ENCODE measurements at regions not wholly inside any gene's neighbourhood (a gene's known extent, or its start where the extent isn't known, plus 50 kb on each side); places are given as distances from the start of the nearest gene placed in this dataset.

DNA sequence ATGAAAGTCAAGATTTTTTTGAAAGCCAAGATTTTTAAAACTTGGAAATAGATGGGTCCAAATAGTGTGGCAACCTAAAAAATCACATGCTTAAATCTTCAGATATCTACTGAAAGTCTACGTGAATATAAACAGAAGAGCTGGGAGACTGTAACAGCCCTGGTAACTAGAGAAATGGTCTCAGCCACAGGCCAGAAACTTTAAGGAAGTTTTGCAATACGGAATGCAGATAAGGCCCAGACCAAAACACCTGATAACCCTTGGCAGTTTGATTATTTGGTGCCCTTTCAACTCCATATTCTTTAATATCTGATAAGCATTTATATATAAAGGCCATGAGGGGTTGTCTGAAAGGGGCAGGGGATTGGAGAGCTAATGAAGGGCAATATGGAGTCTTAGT, 537.3 kb upstream of the TGFBR2 start:
- no peak for DNase-seq

GRCh38 chr3:30073040-30073439, 533.4 kb upstream of the TGFBR2 start:
- no peak for DNase-seq

GRCh38 chr3:30073622-30074021, 532.8 kb upstream of the TGFBR2 start:
- DNase-seq: no peak

DNA sequence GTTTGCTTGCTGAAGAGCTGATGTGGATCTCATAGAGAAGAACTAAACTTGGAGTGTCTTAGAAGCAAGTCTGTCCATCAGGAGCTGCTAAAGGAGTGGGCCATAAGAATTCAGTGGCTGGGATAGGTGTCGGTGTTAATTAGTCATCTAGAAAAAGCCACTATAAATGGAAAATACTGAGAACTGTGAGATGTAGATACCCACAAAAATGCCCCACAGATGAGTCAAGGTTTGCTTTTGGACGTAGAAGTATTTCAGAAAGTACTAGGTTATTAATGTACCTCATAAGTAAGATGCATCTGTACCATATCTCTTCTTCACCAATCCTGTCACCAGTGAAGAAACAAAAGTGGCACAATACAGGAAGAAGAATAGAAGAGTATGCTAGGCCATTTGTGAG, 530.9 kb upstream of the TGFBR2 start:
- no peak for DNase-seq

DNA sequence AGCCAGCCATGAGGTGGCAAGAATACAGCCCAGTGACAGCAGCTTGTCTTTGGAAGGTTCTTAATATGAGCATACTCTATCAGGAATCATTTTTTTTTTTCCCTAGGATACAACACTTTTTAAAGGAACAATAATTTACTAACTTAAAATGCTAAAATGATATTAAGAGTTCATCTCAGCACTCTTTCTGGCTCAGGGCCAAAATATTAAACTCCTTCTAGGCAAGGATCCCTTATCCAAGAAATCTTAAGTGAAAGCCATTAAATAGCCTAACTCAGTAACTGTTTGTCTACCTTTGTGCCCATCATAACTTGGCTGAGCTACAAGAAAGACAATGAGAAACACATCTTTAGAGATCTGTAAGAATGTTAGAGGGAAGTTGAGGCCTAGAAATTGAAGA, 529.5 kb upstream of the TGFBR2 start:
- no peak for DNase-seq

- no peak for DNase-seq
Observed at GRCh38 chr3:30077746-30078145, 528.7 kb upstream of the TGFBR2 start.

DNA sequence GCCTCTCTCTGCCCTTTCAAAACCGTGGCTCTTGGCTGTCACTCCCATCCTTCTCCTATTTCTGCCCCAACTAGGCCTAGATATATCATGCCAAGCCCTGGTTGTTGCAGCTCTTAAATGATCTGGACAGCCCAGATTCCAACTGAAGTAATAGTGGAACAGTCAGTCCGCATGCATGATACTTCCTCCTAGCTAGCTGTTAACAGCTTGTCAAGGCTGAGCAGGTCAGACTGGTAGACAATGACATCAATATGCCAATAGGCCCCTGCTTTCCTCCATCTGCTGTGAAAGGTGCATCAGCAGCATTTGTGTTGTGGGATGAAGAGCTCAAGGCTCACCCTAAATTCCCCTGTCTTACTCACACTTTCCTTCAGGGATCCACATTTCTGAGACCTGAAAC, 527.7 kb upstream of the TGFBR2 start:
- DNase-seq: no peak

DNA sequence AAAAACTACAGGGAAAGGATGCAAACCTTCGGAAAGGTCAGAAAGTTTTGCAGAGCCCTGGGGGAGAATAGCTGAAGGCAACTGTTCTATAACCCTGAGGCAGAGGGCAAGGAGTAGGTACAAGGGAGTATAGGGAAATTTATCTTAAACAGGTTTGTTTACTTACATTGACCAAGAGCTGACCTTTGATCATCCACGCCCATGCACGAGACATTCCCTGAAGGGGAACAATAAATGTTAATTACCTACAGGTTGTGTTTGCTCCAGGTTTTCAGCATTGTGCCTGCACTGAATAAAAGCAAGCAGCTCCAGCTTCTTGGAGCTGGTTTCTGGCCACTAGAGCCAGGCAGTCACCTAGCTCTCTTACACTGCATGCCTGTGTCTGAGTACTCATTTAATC, 524.5 kb upstream of the TGFBR2 start:
- no peak for DNase-seq

DNA sequence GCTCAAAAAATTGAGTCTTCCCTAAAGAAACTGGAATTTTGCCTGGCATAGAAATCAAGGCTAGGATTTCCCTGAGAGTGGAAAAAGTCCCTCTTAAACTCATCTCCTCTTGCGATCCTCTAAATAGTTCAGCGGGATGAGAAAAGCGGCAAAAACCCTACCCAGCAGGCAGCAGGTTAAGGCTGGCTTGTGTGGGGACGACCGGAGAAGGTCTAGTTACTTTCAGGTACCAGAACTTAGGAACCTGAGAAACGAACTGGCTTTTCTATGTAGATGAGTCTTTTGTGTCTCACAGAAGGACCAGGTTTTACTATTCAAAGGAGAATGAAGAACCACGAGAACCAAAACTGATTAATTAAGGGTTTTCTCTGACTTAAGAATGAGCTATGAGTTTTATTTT, 523.7 kb upstream of the TGFBR2 start:
- no peak for DNase-seq

DNA sequence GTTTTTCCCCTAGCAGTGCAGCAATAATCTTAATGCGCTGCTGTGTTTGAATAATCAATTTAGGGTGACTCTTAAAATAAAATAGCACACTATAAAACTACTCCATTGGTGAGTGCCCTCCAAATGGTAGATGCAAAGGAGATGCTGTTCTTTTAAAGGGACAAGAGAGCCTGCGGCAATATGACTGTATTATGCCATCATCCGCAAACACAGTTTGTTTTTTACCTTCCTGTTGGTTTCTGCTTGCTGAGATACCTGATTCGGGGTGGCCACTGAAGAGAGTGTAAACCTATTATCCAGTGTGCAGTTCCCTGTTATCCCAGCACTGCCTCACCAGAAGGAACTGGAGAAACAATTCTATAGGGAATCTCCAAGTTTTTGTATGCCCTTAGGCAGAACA, 523.1 kb upstream of the TGFBR2 start:
- no peak for DNase-seq

GRCh38 chr3:30084316-30084715, 522.1 kb upstream of the TGFBR2 start:
- DNase-seq: no peak

GRCh38 chr3:30084971-30085403, 521.4 kb upstream of the TGFBR2 start:
- no peak for DNase-seq

GRCh38 chr3:30085486-30085885, 520.9 kb upstream of the TGFBR2 start:
- DNase-seq: no peak

- no peak for DNase-seq
Observed at GRCh38 chr3:30091686-30092085, 514.7 kb upstream of the TGFBR2 start.

DNA sequence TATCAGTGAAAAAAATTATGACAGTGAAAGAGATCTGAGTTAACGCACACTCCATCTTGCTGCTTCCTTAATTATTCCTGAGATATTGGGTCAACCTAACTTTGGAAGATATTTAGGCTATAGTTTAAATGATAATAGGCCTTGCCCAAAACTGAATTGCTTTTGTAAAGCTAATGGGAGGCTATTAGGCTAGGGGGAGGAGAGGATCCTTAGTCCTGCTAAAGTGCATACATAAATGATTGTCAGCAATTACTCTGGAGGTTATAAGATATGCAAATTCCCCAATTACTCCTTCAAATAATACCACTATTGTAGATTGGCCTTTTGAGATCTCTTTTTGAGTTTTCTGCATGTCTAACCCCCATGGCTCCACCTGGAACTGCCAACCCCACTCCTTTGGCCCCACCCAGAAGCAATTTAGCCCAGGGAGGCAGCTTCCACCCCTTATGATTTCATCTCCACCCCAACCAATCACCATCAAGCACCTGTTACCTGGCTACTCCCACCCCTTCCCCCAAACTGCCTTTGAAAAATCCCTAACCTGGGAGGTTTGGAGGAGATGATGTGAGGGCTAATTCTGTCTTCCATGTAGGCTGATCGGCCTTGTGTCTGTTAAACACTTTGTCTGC, 509.3 kb upstream of the TGFBR2 start:
- no peak for DNase-seq

GRCh38 chr3:30098243-30098642, 508.2 kb upstream of the TGFBR2 start:
- no peak for DNase-seq

GRCh38 chr3:30098653-30099455, 507.5 kb upstream of the TGFBR2 start:
- no peak for DNase-seq

DNA sequence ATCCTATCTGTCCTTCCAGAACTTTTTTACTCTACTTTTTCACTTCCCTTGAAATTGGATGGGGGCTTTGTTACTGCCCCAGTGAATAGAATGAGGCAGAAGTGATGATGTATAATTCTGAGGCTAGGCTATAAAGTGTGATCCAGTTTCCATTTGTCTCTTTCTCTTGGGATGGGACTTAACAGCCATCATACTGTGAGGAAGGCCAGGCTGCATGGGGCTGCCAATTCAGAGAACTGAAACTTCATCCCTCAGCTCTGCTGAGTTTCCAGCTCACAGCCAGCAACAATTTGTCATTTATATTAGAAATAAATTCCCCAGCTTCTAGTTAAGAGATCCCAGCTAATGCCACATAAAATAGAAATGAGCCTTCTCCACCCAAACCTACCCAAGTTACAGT, 504.0 kb upstream of the TGFBR2 start:
- DNase-seq: no peak

GRCh38 chr3:30103186-30103585, 503.2 kb upstream of the TGFBR2 start:
- DNase-seq: no peak

DNA sequence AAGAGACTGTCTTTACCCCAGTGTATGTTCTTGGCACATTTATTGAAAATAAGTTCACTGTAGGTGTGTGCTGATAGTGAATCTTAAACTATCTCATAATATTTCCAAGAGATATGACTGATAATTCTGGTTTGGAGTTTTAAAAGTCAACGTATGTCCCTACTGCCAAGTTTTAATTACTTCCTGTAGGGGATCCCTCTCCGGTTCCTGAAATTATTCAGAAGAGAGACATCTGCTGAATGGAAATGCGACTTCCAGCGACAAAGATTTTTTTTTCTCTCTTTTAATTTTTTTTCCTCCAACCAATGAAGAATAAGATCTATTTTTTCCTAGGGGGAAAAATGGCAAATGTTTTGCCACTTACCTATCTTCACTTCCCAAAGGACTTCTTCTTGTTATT, 498.9 kb upstream of the TGFBR2 start:
- DNase-seq: no peak

- no peak for DNase-seq
Observed at GRCh38 chr3:30112411-30112810, 494.0 kb upstream of the TGFBR2 start.

- no peak for DNase-seq
Observed at GRCh38 chr3:30112902-30113484, 493.4 kb upstream of the TGFBR2 start.

GRCh38 chr3:30113906-30114305, 492.5 kb upstream of the TGFBR2 start:
- no peak for DNase-seq

DNA sequence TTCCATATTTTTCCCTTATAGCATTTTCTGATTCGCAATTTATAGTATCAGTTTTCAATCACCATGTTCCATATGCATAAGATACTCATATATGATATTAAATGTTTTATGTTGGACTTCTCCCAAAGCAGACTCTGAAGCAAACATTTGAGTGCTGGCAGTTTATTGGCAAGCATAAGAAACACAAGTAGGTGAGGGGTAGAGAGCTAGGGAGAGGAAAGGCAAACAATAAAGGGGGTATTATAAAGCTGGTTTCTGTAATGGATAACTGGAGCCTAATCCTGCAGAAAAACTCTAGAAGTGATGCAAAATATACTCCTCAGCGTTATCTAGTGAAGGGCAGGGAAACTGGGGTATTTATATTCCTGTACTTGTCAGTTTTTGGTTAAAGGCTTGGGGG, 491.5 kb upstream of the TGFBR2 start:
- DNase-seq: no peak
